ENCODE measurements at regions not wholly inside any gene's neighbourhood (a gene's known extent, or its start where the extent isn't known, plus 50 kb on each side); places are given as distances from the start of the nearest gene placed in this dataset.

GRCh38 chr12:15033029-15033428 is 60.2 kb downstream of the PDE6H start:
- Histone ChIP-seq H3K4me3 (no peak overlapping the region), H3K27ac (no peak overlapping the region)
- TF ChIP-seq, protein P1, sequence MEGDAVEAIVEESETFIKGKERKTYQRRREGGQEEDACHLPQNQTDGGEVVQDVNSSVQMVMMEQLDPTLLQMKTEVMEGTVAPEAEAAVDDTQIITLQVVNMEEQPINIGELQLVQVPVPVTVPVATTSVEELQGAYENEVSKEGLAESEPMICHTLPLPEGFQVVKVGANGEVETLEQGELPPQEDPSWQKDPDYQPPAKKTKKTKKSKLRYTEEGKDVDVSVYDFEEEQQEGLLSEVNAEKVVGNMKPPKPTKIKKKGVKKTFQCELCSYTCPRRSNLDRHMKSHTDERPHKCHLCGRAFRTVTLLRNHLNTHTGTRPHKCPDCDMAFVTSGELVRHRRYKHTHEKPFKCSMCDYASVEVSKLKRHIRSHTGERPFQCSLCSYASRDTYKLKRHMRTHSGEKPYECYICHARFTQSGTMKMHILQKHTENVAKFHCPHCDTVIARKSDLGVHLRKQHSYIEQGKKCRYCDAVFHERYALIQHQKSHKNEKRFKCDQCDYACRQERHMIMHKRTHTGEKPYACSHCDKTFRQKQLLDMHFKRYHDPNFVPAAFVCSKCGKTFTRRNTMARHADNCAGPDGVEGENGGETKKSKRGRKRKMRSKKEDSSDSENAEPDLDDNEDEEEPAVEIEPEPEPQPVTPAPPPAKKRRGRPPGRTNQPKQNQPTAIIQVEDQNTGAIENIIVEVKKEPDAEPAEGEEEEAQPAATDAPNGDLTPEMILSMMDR (IDR thresholded peaks at IDR 0.05), result no peak
- no peak for DNase-seq (ENCODE audit: low spot score)

GRCh38 chr12:15033641-15034040 is 60.8 kb downstream of the PDE6H start:
- TF ChIP-seq, protein P1 (IDR thresholded peaks at IDR 0.05), result no peak
- DNase-seq (ENCODE audit: low spot score), result no peak
- Histone ChIP-seq H3K27ac (no peak overlapping the region), H3K4me3 (no peak overlapping the region)

DNA sequence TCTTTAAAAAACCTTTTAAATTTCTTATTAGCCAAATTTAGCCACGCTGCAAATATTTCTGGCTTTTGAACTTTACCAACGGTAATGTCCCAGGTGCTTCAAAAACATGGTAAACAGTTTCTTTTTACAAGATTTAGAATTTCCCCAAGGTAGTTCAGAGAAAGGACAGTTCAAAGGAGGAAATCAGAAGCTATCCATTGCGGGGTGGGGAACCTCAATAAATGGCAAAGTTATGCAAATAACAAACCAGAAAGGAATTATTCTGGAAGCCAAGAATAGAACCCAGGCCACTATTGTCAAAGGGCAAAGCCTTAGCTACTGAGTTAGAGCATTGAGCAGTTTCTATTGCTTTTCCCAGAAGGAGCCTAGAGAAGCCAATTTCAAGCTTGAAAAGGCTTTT is 62.3 kb downstream of the PDE6H start:
- DNase-seq (ENCODE audit: low spot score), result no peak
- TF ChIP-seq, protein P1 (IDR thresholded peaks at IDR 0.05), result no peak
- Histone ChIP-seq H3K27ac (no peak overlapping the region), H3K4me3 (no peak overlapping the region)

- Histone ChIP-seq H3K27ac (no peak overlapping the region), H3K4me3 (no peak overlapping the region)
- DNase-seq (ENCODE audit: low spot score), result no peak
- TF ChIP-seq, protein P1 (IDR thresholded peaks at IDR 0.05), result no peak
Measured at GRCh38 chr12:15037091-15037687, 64.3 kb downstream of the PDE6H start.

DNA sequence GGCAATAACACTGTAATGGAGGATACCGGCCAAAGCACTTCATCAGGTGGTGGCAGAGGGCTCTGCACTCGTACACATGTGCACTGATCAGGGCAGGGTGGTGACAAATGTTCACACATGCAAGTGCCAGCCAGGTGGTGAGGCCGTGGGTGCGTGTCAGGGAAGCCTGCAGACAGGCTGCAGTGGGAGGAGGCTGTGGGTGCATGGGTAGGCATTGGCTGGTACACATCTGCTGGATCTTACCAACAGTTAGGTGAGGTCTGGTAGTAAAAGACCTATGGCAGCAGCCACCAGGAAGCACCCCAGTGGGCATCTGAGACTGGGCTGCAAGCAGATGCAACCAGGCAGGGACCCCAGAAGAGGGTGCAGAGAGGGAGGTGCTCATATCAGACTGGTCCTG is 65.3 kb downstream of the PDE6H start:
- DNase-seq (ENCODE audit: low spot score), result no peak
- TF ChIP-seq, protein P1 (IDR thresholded peaks at IDR 0.05), result no peak
- Histone ChIP-seq H3K4me3 (no peak overlapping the region), H3K27ac (no peak overlapping the region)

- TF ChIP-seq, protein P1 (IDR thresholded peaks at IDR 0.05), result no peak
- DNase-seq (ENCODE audit: low spot score), result no peak
- no peak overlapping the region for H3K27ac ChIP-seq
- H3K4me3 ChIP-seq, result no peak overlapping the region
Measured at GRCh38 chr12:15044471-15044870, 71.6 kb downstream of the PDE6H start.

DNA sequence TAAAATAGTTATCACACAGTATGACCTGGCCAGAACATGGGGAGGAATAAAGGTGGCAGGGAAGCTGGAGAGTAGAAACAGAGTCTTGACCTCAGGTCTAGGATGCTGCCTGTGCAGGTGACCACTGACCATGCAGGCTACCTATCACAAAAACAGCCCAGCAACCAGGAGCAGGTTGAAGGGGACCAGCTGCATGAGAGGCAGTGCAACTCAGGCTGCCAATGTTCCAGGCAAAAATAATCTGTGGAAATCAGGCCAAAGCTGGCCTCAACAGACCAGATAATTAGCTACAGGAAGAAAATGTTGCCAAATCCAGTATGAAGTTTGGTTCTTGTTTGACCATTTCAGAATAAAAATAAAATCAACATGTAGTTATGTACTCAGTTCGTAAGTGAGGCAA is 72.6 kb downstream of the PDE6H start:
- Histone ChIP-seq H3K4me3 (no peak overlapping the region), H3K27ac (peak overlapping the region in 1 of 2 donors; percentile 26)
- DNase-seq (ENCODE audit: low spot score), result no peak
- TF ChIP-seq, protein P1 (IDR thresholded peaks at IDR 0.05), result no peak

Measured in coronary artery (tissue), 2 donors.